ENCODE measurements at regions not wholly inside any gene's neighbourhood (a gene's known extent, or its start where the extent isn't known, plus 50 kb on each side); places are given as distances from the start of the nearest gene placed in this dataset.

DNA sequence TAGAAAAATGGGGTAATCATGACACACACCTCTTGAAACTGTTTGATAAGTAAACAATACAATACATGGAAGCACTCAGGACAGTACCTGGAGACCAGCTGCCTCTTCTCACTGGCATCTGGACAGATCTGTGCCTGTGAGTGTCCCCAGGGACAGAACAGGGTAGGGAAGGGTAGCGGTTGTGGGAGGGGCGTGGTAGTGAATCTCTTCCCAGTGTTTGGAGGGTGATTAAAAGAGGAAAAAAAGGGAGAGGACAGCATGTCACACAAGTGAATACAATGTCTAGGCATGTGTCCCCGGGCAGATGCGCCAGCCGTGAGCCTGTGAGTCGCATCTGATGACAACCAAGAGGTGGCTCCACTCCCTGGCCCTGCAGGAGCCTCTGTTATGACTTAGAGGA, 138.8 kb upstream of the MSX1 start:
- TF ChIP-seq, protein P1, sequence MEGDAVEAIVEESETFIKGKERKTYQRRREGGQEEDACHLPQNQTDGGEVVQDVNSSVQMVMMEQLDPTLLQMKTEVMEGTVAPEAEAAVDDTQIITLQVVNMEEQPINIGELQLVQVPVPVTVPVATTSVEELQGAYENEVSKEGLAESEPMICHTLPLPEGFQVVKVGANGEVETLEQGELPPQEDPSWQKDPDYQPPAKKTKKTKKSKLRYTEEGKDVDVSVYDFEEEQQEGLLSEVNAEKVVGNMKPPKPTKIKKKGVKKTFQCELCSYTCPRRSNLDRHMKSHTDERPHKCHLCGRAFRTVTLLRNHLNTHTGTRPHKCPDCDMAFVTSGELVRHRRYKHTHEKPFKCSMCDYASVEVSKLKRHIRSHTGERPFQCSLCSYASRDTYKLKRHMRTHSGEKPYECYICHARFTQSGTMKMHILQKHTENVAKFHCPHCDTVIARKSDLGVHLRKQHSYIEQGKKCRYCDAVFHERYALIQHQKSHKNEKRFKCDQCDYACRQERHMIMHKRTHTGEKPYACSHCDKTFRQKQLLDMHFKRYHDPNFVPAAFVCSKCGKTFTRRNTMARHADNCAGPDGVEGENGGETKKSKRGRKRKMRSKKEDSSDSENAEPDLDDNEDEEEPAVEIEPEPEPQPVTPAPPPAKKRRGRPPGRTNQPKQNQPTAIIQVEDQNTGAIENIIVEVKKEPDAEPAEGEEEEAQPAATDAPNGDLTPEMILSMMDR (IDR thresholded peaks at IDR 0.05; ENCODE audit: low read depth, low read length, poor library complexity, severe bottlenecking), result no peak
- TF ChIP-seq EZH2phosphoT487 (IDR thresholded peaks at IDR 0.05; ENCODE audit: borderline replicate concordance, low read length), result no peak
